ENCODE measurements at regions not wholly inside any gene's neighbourhood (a gene's known extent, or its start where the extent isn't known, plus 50 kb on each side); places are given as distances from the start of the nearest gene placed in this dataset.

GRCh38 chr16:86196687-86197391, 297.9 kb downstream of the IRF8 start:
- no peaks in the 10 kb centered on the region for H3K4me1 ChIP-seq
- intact Hi-C loops (cut with DNase I) = no loop called here
- FAIRE-seq (no peak), DNase-seq (no peak), ATAC-seq (no peak)
- no peak for TF ChIP-seq CTCF (IDR thresholded peaks at IDR 0.05)
- no peaks in the 10 kb centered on the region for H3K36me3 ChIP-seq
- H3K9me3 ChIP-seq = no peaks in the 10 kb centered on the region
- H3K27ac ChIP-seq = no peak overlapping the region
- WGBS, 2 donors = 82 to 89% methylated on average over 18 of the region's 18 CpGs
- H3K4me3 ChIP-seq = no peak overlapping the region
- H3K27me3 ChIP-seq = peaks cover 0 to 11% (median 0%) of the 10 kb centered on the region in 4 donors

GRCh38 chr16:86198206-86199118, 299.5 kb downstream of the IRF8 start:
- no peak for TF ChIP-seq CTCF (IDR thresholded peaks at IDR 0.05)
- DNase-seq (no peak), ATAC-seq (no peak), FAIRE-seq (no peak)
- intact Hi-C loops (cut with DNase I) = no loop called here
- Histone ChIP-seq H3K9me3 (no peaks in the 10 kb centered on the region), H3K27me3 (peaks cover 0 to 11% (median 0%) of the 10 kb centered on the region in 4 donors), H3K27ac (no peak overlapping the region), H3K4me3 (no peak overlapping the region), H3K36me3 (no peaks in the 10 kb centered on the region), H3K4me1 (no peaks in the 10 kb centered on the region)
- 61 to 70% methylated on average over 29 of the region's 29 CpGs for WGBS, 2 donors

DNA sequence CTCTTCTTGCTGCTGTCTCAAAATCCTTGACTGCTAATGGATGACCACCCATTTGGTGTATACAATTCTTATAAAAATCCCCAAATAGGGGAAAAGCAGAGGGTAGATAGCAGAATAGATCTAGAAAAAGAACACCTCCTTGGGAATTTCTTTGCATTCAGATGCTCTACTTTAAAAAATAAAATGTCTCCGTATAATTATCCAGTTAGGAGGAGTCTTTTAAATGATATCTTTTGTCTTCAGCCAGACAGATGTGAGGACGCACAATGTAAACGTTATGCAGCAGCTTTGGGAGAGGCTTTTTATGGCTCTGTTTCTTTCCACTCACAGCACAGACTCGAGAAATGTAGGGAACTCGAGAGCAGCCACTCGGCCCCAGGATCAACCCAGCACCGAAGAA, 300.2 kb downstream of the IRF8 start:
- H3K4me3 ChIP-seq = no peak overlapping the region
- no peak for FAIRE-seq
- H3K27me3 ChIP-seq = peaks cover 0 to 11% (median 0%) of the 10 kb centered on the region in 4 donors
- intact Hi-C loops (cut with DNase I) = no loop called here
- H3K27ac ChIP-seq = no peak overlapping the region
- no peak for ATAC-seq
- 50% methylated on average over 7 of the region's 7 CpGs for WGBS, 2 donors
- DNase-seq = no peak
- no peak for TF ChIP-seq CTCF (IDR thresholded peaks at IDR 0.05)
- H3K9me3 ChIP-seq = no peaks in the 10 kb centered on the region
- H3K36me3 ChIP-seq = no peaks in the 10 kb centered on the region
- H3K4me1 ChIP-seq = no peaks in the 10 kb centered on the region

GRCh38 chr16:86199871-86200695, 301.1 kb downstream of the IRF8 start:
- 56 to 62% methylated on average over 28 of the region's 28 CpGs for WGBS, 2 donors
- H3K4me3 ChIP-seq = no peak overlapping the region
- DNase-seq (no peak), ATAC-seq (no peak), FAIRE-seq (no peak)
- no peaks in the 10 kb centered on the region for H3K36me3 ChIP-seq
- intact Hi-C loops (cut with DNase I) = no loop called here
- H3K27me3 ChIP-seq = peaks cover 0 to 11% (median 0%) of the 10 kb centered on the region in 4 donors
- no peaks in the 10 kb centered on the region for H3K9me3 ChIP-seq
- no peaks in the 10 kb centered on the region for H3K4me1 ChIP-seq
- TF ChIP-seq CTCF (IDR thresholded peaks at IDR 0.05) = no peak
- no peak overlapping the region for H3K27ac ChIP-seq

All from pancreas (tissue), 10 donors.